Mesothelial cell of epicardium (in vitro differentiated cells): ENCODE measurements at regions not wholly inside any gene's neighbourhood (a gene's known extent, or its start where the extent isn't known, plus 50 kb on each side); places are given as distances from the start of the nearest gene placed in this dataset.

Experiments
- DNase-seq, 2 experiments: peaks; one replicate each; pipeline ENCODE4 v3.0.0; 2021; ENCODE audit warnings: low spot score in 2 of 2; ENCODE audit not compliant: unreplicated experiment in 2 of 2
- H3K27ac Mint-ChIP-seq: 2 replicates; pipeline ENCODE4 v1.8.0; 2021; ENCODE audit warnings: mixed read lengths
- H3K27me3 Mint-ChIP-seq: 2 replicates; pipeline ENCODE4 v1.8.0; 2021; ENCODE audit warnings: low read depth, mixed read lengths
- H3K36me3 Mint-ChIP-seq: 2 replicates; pipeline ENCODE4 v1.8.0; 2021; ENCODE audit warnings: mixed read lengths
- H3K4me1 Mint-ChIP-seq: 2 replicates; pipeline ENCODE4 v1.8.0; 2021; ENCODE audit warnings: mixed read lengths
- H3K4me3 Mint-ChIP-seq: 2 replicates; pipeline ENCODE4 v1.8.0; 2021; ENCODE audit warnings: mild to moderate bottlenecking, moderate library complexity, mixed read lengths
- H3K9me3 Mint-ChIP-seq: 2 replicates; pipeline ENCODE4 v1.8.0; 2021; ENCODE audit warnings: mixed read lengths
- CTCF ChIP-seq: fragments of 200-600 bp; sonication (generic); IDR thresholded peaks from one replicate; pipeline ENCODE4 v1.5.0; 2021; ENCODE audit warnings: antibody characterized with exemption; ENCODE audit not compliant: unreplicated experiment

DNA sequence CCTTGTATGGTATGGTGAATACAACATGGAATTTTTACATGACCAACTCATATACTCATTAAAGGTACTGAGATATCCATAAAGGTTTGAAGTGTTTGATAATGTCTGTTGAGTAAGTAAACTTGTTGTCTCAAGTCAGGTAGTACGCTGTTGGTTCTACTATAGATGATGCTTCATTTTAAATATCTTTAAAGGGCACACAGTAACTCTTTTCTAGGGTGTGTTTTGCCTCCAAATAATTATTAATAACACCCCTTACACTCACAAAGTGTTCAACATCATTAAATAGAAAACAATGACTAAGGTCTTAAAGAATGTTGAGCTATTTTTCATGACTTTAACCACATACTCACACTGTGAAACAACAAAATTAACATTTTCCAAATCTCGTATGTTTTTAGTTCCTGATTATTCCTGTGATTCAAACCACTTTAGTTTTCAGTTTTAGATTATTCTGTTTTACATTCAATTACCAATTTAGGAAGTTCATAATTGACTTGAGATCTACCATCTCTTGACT, 220.0 kb upstream of the NANOGP8 start:
- Mint-ChIP-seq H3K4me1 (peaks cover 67% of the 10 kb centered on the region), H3K36me3 (no peaks in the 10 kb centered on the region), H3K27me3 (no peaks in the 10 kb centered on the region), H3K9me3 (no peaks in the 10 kb centered on the region), H3K4me3 (no peak overlapping the region), H3K27ac (peak overlapping the region; percentile 98)
- no peak for DNase-seq
- TF ChIP-seq CTCF = no peak

GRCh38 chr15:35304389-35304788, 219.3 kb upstream of the NANOGP8 start:
- Mint-ChIP-seq H3K9me3 (no peaks in the 10 kb centered on the region), H3K27ac (peak overlapping the region; percentile 98), H3K4me3 (no peak overlapping the region), H3K36me3 (no peaks in the 10 kb centered on the region), H3K27me3 (no peaks in the 10 kb centered on the region), H3K4me1 (peaks cover 60% of the 10 kb centered on the region)
- no peak for TF ChIP-seq CTCF
- DNase-seq = no peak

DNA sequence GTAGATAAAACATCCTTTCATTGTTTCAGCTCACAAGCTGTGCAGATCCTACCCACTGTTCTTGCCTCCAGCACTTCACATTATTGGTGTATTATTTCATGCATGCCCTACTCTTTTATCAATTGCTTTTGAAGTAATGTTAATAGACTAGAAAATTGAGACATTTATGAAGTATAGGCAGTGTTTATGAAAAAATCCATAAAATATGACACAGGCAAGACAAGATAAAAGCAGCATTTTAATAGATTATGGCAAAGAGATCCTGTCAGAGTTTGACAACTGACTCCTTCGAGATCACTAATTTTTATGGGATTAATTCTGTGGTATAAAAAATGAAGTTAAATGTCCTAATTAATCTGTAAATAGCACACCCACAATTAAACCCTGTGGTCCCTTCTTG, 217.2 kb upstream of the NANOGP8 start:
- peaks cover 46% of the 10 kb centered on the region for H3K4me1 Mint-ChIP-seq
- peak overlapping the region; percentile 32 for H3K27ac Mint-ChIP-seq
- no peaks in the 10 kb centered on the region for H3K27me3 Mint-ChIP-seq
- DNase-seq = no peak
- H3K36me3 Mint-ChIP-seq = no peaks in the 10 kb centered on the region
- no peaks in the 10 kb centered on the region for H3K9me3 Mint-ChIP-seq
- no peak overlapping the region for H3K4me3 Mint-ChIP-seq
- TF ChIP-seq CTCF = no peak

- Mint-ChIP-seq H3K27me3 (no peaks in the 10 kb centered on the region), H3K36me3 (peaks cover 3% of the 10 kb centered on the region), H3K9me3 (peaks cover 4% of the 10 kb centered on the region), H3K27ac (peak overlapping the region; percentile 65), H3K4me1 (peaks cover 34% of the 10 kb centered on the region), H3K4me3 (no peak overlapping the region)
- TF ChIP-seq CTCF = no peak
- DNase-seq = no peak
Observed at GRCh38 chr15:35301088-35301487, 216.0 kb upstream of the NANOGP8 start.

DNA sequence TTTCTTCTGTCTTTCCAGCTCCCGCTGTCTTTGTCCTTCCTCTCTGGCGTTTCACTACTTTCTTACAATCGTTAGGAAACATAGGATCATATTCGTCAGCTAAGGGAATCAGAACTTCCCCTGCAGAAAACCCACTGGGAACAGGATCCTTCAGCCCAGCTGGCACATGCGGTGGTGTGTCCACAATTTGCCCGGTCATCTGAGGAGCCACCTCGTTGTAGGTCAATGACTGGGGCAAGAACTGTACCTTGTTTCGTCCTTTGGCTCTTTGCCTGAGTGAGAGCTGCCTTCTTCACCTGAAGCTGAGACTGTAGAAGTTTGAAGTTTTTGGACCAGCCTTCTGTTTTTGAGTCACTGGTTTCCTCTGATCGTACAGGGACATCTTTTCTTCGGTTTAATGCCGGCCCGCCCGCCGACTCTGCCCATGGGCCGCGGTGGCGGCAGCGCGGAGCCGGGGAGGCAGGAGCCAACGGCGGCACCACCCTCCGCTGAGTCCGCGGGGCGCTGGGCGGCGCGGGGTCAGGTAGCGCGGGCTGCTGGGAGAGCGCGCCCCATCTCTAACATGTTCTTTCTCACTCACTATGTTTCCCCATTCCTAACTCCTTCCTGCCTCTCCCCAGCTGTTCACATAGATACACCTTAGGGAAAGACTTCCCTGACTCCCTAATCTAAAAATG, 214.1 kb upstream of the NANOGP8 start:
- TF ChIP-seq CTCF = no peak
- Mint-ChIP-seq H3K36me3 (peaks cover 14% of the 10 kb centered on the region), H3K4me1 (peaks cover 19% of the 10 kb centered on the region), H3K9me3 (peaks cover 18% of the 10 kb centered on the region), H3K27me3 (no peaks in the 10 kb centered on the region), H3K27ac (no peak overlapping the region), H3K4me3 (no peak overlapping the region)
- DNase-seq = no peak
